ENCODE measurements at regions not wholly inside any gene's neighbourhood (a gene's known extent, or its start where the extent isn't known, plus 50 kb on each side); places are given as distances from the start of the nearest gene placed in this dataset.
A peak's percentile ranks its signal among the peaks of the same experiment; 100 is the strongest.
"Not testable (repeated sequence)": the region's sequence is repeated elsewhere in the genome, so short reads cannot be mapped to it uniquely, and the experiment has no call there.

GRCh38 chr10:131017566-131018285 is 293.8 kb downstream of the TCERG1L start:
- DNase-seq: no peak

GRCh38 chr10:131018886-131019500 is 292.5 kb downstream of the TCERG1L start:
- peak; percentile 24 for DNase-seq

GRCh38 chr10:131019696-131020095 is 291.8 kb downstream of the TCERG1L start:
- no peak for DNase-seq

GRCh38 chr10:131020775-131021174 is 290.7 kb downstream of the TCERG1L start:
- no peak for DNase-seq

GRCh38 chr10:131021246-131021895 is 290.1 kb downstream of the TCERG1L start:
- no peak for DNase-seq

GRCh38 chr10:131021969-131022368 is 289.6 kb downstream of the TCERG1L start:
- DNase-seq: peak; percentile 7

- DNase-seq: no peak
Observed at GRCh38 chr10:131022369-131022768, 289.2 kb downstream of the TCERG1L start.

- DNase-seq: no peak
Observed at GRCh38 chr10:131022981-131023380, 288.5 kb downstream of the TCERG1L start.

- no peak for DNase-seq
Observed at GRCh38 chr10:131024259-131025131, 287.0 kb downstream of the TCERG1L start.

GRCh38 chr10:131025333-131025732 is 286.2 kb downstream of the TCERG1L start:
- DNase-seq: no peak

GRCh38 chr10:131027256-131027655 is 284.3 kb downstream of the TCERG1L start:
- DNase-seq: no peak

GRCh38 chr10:131031346-131031745 is 280.2 kb downstream of the TCERG1L start:
- no peak for DNase-seq

GRCh38 chr10:131032329-131033165 is 279.0 kb downstream of the TCERG1L start:
- no peak for DNase-seq

- no peak for DNase-seq
Observed at GRCh38 chr10:131033166-131034085, 278.1 kb downstream of the TCERG1L start.

GRCh38 chr10:131034451-131034850 is 277.1 kb downstream of the TCERG1L start:
- DNase-seq: no peak

- peak; percentile 22 for DNase-seq
Observed at GRCh38 chr10:131035779-131036178, 275.7 kb downstream of the TCERG1L start.

- no peak for DNase-seq
Observed at GRCh38 chr10:131038056-131038455, 273.5 kb downstream of the TCERG1L start.

GRCh38 chr10:131041031-131041430 is 270.5 kb downstream of the TCERG1L start:
- DNase-seq: no peak

GRCh38 chr10:131041441-131041840 is 270.1 kb downstream of the TCERG1L start:
- DNase-seq: no peak

- not testable (repeated sequence) for DNase-seq
Observed at GRCh38 chr10:131042015-131042414, 269.5 kb downstream of the TCERG1L start.

All from eye (tissue), 1 donor.